Hepatocyte (in vitro differentiated cells): ENCODE measurements at regions not wholly inside any gene's neighbourhood (a gene's known extent, or its start where the extent isn't known, plus 50 kb on each side); places are given as distances from the start of the nearest gene placed in this dataset.

Source experiments
- EZH2phosphoT487 ChIP-seq: fragments of 200-600 bp; sonication (generic); IDR thresholded peaks from one replicate; pipeline ENCODE4 v1.6.1; 2018; ENCODE audit warnings: antibody characterized with exemption, mild to moderate bottlenecking, low read depth, moderate library complexity; ENCODE audit not compliant: unreplicated experiment, severe bottlenecking
- TF ChIP-seq, protein P1 (sequence below): fragments of 200-600 bp; sonication (generic); IDR thresholded peaks from 2 replicates; pipeline ENCODE4 v1.5.1; 2016; ENCODE audit warnings: antibody characterized with exemption, mild to moderate bottlenecking; ENCODE audit not compliant: poor library complexity

DNA sequence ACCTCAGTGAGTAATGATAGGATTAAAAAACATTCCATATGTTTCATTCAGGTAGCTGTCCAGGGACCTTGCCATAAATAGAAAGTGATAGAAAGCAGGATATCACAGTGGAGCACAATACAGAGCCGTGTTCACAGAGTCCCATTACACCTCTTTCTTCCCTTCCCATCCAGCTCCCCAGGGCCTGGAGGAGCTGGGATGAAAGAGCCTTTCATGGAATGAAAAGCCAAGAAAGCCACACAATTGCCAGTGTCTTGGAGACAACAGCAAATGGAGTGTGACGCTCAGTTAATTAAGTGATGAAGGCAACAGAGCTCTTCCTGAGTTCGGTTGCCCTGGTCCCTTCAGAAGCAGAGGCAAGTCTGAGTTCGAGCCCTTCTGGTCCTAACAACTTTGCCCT is 387.3 kb upstream of the PLXNA2 start:
- TF ChIP-seq, protein P1, sequence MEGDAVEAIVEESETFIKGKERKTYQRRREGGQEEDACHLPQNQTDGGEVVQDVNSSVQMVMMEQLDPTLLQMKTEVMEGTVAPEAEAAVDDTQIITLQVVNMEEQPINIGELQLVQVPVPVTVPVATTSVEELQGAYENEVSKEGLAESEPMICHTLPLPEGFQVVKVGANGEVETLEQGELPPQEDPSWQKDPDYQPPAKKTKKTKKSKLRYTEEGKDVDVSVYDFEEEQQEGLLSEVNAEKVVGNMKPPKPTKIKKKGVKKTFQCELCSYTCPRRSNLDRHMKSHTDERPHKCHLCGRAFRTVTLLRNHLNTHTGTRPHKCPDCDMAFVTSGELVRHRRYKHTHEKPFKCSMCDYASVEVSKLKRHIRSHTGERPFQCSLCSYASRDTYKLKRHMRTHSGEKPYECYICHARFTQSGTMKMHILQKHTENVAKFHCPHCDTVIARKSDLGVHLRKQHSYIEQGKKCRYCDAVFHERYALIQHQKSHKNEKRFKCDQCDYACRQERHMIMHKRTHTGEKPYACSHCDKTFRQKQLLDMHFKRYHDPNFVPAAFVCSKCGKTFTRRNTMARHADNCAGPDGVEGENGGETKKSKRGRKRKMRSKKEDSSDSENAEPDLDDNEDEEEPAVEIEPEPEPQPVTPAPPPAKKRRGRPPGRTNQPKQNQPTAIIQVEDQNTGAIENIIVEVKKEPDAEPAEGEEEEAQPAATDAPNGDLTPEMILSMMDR, result no peak
- no peak for TF ChIP-seq EZH2phosphoT487
